GM19438 (cell line): ENCODE measurements at regions not wholly inside any gene's neighbourhood (a gene's known extent, or its start where the extent isn't known, plus 50 kb on each side); places are given as distances from the start of the nearest gene placed in this dataset.
"Not testable (repeated sequence)": the region's sequence is repeated elsewhere in the genome, so short reads cannot be mapped to it uniquely, and the experiment has no call there.

Experiments
- ATAC-seq: cut with Tn5 transposase; IDR thresholded peaks from one replicate; pipeline ENCODE4 v1.9.1; 2021; ENCODE audit warnings: low read depth; ENCODE audit not compliant: unreplicated experiment

DNA sequence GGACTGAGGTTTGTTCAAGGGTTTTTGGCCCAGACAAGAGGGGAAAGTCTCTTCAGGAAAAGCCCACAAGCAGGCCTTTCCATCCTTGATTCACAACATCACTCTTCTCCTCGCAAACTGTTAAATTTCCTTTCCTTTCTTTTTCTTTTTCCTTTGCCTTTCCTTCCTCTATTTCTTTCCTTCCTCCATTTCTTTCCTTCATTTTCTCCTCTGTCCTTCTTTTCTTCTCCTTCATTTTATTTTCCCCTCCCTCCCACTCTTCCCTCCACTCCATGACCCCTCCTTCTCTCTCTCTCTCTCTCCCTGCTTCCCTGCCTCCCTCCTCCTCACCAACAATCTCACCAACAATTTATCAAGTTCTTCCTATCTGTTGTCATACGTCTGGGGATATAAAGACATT, 89.1 kb downstream of the FAM72B start:
- not testable (repeated sequence) for ATAC-seq

DNA sequence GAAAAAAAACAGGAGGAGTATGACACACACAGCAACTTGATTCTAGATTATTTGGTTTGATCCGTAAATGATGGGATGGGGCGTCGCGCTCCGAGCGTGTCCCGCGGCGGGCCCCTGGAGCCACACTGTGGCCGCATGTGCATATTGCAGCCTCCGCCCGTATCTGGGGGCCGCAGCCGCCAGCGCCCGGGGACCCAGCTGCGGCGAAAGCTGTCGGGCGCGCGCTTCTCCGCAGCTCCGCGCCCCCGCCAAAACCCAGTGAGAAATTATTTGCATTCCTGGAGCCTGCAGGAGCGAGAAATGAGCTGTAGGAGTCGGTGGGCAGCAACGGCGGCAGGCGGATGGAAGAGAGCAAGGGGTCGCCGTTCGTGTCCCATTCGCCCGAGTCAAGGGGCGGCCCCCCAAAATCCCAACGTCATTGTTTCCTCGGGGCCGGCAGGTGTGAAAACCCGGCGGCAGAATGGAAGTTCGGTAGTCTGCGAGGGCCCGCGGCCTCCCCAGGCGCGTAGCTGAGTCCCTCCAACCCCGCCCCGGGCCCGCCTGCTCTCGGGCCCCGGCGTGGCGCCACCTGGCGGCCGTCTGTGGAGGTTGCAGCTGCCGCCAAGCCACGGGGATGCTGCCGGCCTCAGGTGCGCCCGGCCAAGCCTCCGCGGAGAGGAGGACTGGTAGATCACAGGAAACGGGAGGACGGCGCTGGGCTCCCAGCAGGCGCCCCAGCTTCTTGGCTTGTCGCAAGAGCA, 86.8 kb downstream of the FAM72B start:
- peak; percentile 92 for ATAC-seq

DNA sequence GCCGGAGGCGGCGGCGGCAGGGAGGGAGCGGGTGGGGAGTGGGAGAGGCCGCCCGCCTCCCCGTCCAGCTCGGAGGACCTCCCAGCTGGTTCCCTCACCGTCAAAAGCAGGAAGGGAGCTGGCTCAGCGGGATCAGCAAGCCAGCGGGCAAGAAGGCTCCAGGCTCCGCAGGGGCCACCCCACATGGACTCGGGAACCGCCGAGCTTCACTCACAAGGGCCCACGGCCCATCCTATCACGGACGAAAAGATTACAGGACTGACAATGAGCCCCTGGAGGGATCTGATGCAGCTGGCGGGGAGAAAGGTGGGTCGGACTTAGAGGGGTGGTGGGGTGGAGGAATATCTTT, 86.3 kb downstream of the FAM72B start:
- not testable (repeated sequence) for ATAC-seq

DNA sequence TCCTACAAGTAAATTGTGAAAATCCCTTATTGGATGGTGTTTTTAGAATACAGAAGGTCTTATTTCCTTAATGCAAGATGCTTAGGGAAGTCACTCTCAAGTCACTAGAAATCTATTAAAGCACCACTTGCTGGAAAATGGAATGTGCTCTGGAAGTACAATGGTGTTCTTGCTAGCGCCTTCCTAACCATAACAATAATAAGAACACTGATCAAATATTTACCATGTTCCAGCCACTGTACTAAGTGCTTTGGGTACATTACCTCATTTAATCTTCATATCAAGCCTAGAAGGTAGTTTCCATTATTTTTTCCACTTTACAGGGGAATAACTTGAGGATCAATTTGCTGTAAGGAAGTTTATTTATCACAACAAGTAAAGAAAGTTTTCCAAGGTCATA, 75.1 kb downstream of the FAM72B start:
- not testable (repeated sequence) for ATAC-seq

DNA sequence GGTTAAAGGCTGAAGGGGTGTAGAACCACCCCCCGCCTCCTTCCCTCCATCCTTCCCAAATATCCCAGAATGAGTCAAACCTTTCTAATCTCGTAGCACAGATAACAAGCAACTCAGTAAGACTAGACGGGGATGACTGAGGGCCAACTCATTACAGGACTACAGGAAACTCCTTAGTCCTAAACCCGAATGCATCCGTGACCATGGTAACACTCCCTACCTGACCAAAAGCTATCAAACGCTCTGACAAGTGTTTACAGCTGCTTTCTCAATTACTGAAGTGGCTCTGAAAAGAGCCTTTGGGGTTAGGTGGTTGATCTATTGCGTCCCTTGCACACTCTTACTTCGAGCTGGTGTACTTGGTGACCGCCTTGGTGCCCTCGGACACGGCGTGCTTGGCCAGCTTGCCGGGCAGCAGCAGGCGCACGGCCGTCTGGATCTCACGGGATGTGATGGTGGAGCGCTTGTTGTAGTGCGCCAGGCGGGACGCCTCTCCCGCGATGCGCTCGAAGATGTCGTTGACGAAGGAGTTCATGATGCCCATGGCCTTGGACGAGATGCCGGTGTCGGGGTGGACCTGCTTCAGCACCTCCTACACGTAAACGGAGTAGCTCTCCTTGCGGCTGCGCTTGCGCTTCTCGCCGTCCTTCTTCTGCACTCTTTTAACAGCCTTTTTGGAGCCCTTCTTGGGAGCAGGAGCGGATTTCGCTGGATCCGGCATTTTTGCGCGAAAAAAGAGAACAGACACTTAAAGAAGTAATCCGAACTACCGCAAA, 67.4 kb downstream of the FAM72B start:
- not testable (repeated sequence) for ATAC-seq

DNA sequence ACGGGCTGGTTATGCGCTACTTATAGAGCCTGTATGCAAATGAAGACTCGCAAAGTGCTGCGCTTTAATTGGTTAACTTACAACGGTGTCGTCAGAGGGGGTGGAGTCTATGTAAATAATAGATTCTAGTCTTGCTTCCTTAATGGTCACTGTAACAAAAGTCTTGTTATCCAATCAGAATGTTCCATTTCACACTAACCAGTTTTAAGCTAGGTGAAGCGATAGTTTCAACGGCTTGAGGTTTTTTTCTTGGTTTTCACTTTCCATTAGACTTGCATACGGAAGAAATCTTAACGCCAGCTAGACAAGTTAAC, 66.9 kb downstream of the FAM72B start:
- ATAC-seq = not testable (repeated sequence)

DNA sequence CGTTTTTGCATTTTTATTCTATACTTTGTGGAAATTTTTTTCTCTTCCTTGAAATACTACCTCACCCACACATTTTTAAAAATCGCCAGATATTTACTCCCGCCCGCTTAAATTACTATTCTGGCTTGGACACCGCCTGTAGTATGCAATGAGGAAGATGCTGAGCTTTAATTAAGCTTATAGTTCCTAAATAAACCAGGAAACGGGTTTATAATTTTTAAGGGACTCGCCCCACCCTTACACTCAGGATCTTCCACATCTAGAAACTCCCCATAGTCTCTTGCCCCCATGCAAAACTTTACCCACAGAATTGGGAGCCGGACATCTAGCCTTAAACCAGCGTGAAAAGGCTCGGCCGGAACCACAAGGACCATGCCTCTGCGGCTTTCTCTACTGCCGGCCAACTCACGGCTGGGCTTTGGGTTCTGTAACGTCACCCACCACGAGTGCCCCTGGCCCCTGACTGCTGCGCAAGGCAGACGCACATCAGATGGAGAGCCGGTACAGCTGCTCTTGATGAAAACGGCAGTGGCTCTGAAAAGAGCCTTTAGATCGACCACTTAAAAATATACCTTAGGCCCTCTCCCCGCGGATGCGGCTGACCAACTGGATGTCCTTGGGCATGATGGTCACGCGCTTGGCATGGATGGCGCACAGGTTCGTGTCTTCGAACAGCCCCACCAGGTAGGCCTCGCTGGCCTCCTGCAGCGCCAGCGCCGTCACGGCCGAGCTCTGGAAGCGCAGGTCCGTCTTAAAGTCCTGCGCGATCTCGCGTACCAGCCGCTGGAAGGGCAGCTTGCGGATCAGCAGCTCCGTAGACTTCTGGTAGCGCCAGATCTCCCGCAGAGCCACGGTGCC, 66.3 kb downstream of the FAM72B start:
- not testable (repeated sequence) for ATAC-seq
